GM15510 (cell line): ENCODE measurements at regions not wholly inside any gene's neighbourhood (a gene's known extent, or its start where the extent isn't known, plus 50 kb on each side); places are given as distances from the start of the nearest gene placed in this dataset.

Experiments
- POLR2A ChIP-seq: IDR thresholded peaks from 3 replicates; pipeline ENCODE4 v1.6.1; 2011; ENCODE audit warnings: borderline replicate concordance; ENCODE audit not compliant: insufficient read length; ENCODE audit errors: extremely low read depth

DNA sequence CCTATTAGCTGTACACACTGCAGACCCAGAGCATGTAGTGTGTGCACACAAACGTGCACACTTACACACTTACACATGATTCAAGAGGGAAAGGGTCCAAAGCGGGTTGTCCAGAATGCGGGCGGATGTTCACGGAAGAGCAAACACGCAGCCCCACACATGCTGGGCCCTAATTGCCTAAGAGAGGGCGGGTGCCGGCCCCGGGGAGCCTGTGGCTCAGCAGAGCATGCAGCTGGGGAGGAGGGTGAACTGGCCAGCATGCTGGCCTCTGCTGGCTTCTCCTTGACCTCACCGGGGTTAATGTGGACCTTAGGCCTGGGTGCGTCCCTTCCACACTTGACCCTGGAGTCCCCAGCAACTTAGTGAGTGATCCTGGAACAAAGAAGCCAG lies 816.3 kb downstream of the BRD1 start:
- no peak for TF ChIP-seq POLR2A

DNA sequence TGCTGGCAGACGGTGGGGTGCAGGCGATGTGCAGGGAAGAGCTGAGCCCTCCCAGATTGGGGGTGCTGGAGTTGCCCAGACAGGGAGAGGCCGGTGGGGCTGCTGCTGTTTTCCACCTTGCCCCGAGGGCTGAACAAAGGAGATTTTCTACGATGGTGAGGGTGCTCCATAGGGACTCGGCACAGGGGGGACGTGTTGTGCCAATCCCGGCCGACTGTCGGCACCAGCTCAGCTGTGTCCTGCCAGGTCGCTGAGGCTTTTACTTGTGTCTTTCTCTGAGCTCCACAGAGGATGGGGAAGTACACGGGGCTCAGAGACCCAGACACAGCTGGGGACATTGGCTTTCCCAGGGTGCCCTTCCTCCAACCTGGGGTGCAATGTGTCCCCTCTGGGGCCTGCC lies 816.8 kb downstream of the BRD1 start:
- TF ChIP-seq POLR2A: no peak

DNA sequence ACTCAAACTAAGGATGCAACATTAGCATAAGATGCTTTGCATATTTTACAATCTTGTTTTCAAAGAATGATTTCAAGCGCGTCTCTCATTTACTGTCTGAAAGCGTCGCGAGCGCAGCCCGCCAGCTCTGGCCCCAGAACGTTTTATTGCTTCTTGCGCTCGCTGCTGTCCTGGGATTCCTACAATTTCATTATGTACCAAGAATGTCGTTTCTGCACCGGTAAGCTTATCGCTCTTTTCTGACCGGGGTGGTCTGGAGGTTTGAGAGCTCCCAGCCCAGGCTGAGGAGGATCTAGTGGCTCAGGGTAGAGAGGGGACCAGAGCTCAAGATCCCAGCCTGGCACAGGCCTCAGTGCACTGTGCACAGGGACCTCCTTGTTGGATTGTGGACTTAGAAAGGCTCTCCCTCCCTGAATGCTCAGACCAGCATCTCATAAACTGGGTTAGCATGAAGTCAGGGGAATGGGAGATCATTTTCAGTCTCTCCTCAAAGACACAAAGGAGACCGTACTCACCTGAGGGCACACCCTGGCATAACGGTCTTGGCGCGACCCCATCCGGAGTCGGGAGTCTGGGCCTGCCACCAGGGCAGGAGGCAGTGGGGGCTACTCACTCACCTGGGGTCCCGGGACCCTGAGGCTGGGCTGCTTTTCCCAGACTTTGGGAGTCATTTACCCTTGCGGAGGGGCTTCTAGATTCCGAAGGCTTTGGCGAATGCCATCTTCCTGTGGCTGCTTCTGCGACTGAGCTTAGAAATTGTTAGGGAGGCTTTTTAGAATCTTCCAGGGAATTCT lies 817.4 kb downstream of the BRD1 start:
- no peak for TF ChIP-seq POLR2A

DNA sequence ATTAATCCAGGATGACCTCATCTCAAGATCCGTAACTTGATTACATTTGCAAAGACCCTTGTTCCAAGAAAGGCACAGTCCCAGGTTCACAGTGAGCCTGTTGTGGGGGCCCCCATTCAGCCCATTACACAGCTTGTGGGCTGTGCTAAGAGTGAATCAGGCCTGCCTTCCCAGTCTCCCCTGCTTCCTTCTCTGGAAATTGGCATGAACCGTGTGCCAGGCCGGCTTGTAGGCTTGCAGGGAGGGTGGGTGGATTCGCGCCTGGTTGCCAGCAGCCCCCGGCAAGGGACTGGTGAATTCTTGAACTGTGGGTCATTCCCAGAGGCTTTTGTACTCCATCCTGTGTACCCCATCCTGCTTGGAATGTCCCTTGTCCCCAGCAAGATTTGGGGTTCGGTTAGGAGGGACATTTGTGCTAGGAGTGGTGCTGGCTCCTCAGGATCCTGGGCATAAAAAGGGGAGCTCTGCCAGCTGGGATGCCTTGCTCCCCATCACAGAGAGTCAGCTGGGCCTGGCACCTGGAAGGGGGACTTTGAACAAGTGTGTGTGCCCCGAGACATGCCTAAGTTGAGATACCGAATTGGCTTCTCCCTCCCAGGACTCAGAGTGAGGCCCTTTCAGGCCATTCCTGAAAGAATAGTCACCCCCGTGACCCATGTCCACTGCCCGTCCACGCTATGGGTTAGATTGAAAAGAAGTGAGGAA lies 818.2 kb downstream of the BRD1 start:
- TF ChIP-seq POLR2A: no peak

DNA sequence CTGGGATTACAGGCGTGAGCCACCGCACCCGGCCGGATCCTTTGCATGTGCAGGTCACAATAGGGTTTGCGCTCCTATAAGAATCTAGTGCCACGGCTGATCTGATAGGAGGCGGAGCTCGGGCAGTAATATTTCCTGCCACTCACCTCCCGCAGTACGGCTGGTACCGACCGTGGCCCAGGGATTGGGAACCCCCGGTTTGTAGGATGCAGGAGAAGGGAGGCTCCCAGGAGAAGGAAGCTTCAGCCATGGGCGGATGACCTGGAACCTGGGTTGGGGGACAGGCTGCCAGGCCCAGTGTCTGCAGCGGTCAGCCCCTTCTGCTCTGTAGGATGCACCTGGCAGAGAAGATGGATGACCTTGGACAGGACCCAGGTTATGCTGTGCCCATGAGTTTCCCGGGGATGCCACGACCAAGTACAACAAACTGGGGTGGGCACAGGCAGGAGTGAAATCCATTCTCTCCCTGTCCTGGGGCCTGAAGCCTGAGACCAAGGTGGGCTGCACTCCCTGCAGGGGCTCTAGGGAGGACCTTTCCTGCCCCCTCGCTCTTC lies 818.9 kb downstream of the BRD1 start:
- no peak for TF ChIP-seq POLR2A

DNA sequence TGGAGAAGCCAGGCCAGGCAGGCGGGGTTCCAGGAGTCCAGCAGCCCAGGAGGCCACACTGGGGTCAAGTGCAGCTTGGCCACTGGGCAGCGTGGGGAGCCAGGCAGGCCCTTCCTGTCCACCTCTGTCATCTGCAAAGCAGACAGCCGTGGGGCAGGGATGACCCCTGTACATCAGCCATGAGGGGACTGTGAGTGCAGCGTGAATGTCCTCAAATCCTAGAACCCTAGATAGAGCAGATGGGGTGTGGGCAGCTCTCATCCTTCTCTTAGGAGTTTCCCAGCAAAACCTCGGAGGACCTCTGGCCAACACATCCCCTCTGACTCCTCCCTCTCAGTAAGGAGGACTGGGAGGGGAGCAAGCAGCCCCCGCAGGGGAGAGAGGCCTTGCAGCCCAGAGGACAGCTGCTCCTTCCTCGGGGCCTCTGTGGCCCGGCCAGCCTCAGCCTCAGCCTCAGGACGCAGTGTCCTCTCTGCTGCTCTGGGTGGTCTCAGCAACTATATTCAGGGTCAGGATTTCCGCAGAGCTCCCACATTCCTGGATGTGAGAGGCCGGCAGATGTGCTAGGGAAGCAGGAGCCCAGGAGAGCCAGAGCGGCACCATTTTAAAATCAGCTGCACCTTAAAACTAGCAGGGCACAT lies 820.5 kb downstream of the BRD1 start:
- no peak for TF ChIP-seq POLR2A

DNA sequence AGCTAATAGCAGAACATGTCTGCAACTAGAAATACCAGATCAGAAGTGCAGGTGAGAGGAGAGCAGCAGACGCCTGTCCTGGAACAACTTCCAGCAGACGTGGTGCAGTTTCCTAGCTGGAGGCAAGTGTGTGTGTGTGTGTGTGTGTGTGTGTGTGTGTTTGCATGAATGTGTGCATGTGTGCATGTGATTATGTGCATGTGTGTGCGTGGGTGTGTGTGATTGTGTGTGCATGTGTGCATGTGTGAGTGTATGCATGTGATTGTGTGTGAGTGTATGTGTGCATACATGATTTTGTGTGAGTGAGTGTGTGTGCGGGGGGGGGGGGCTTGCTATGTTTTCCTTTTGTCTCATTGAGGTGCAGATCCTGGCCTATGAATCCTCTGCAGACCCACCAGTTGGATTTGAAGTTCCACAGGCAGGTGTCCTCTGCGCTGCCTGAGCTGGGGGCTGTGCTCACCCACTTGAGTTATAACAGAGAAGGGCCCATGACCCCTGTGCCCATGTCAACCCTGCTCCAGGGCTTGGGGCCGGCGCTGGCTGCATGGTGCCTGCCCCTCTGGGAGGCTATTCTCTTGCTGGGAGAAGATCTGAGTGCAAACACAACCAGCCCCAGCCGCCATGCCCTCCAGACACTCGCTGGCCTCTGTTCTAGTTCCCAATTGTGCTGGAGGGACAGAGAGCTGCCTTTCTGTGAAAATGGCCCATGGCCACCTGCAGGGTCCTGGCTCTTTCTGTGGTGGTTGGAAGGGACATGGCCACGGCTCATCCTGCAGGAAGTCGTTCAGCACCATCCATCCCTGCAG lies 821.3 kb downstream of the BRD1 start:
- TF ChIP-seq POLR2A: no peak

DNA sequence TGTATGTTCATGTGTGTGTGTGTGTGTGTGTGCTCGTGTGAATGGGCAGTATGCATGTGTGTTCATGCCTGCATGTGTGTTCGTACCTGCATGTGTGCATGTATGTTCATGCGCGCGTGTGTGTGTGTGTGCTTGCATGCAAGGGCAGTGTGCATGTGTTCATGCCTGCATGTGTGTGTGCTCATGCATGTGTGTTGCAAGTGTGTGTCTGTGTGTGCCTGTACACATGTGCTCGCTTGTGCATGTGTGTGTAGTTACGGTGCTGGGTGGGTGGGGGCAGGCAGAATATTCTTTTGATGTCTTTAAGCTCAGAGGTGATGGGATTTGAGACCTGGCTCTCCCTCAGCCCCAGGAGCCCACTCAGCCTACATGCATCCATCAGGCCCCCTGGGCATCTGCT lies 822.1 kb downstream of the BRD1 start:
- TF ChIP-seq POLR2A: no peak

DNA sequence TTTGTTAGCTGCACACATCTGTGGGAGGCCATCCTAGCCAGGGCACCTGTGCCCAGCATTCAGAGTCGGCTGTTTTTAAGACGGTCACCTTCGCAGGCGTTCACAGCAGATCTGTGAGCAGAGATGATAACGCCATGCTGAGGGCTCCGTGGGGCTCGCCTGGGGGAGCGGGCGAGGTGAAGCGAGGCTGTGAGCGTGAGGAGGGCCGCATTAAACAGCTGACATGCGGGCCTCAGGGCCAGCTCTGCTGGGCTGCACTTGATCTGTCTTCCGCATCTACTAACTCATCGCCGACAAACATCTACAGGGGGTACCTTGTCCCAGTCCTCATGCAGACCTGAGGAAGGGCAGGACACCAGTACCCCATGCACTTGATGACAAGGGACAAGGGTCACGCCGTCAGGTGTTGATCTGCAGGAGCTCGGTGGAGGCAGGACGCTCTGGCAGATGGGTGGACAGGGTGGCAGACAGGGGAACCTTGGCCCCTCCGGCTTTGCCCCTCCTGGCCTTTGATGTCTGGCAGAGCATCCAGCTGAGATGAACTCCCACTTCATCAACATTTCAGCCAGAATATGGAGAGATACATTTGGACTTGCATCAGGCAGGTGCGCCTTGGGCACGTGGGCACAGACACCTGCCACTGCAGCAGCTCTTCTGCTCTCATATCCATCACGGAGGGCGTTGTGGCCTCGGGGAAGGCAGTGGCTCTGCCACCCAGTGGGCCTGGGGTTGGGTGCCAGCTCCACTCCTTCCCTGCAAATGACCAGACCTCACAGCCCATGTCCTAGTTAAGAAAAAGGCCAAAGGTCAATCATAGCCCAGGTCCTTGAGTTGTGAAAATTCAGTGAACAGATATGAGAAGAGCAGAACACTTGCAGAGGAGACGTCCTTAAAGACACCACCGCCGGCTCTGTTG lies 822.9 kb downstream of the BRD1 start:
- no peak for TF ChIP-seq POLR2A

DNA sequence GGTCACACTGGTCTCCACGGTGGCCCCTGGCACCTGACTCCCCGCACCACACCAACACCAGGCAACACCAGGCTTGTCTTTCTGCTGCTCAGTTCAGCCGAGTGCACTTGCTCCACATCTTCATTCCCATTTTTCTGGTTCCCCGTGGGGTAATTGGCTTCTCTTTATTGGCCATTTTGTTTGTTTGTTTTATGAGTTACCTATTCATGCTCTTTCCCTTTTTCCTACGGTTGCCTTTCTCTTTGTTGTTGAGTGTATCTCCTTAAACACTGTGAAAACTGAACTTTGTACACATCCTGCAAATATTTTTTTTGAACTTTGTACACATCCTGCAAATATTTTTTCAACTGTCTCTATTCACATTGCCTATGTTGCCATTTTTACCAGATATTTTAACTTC lies 834.0 kb downstream of the BRD1 start:
- no peak for TF ChIP-seq POLR2A

DNA sequence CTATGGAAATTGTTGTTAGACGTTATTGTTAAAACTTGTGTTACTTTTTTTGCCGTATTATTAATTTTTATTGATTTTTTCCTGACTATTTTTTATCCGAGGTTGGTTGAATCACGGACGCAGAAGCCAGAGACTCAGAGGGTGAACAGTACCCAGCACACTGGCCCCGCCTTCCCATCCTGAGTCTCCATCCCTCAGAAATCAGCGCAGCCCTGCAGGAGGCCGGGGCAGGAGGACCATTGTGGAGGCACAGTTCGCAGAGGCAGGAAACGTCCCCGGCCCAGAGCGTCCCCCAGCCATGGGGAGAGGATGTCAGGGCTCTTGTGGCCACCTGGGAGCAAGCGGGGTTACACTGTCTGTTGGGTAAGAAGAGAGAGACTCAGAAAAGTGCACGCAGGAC lies 843.0 kb downstream of the BRD1 start:
- TF ChIP-seq POLR2A: no peak

DNA sequence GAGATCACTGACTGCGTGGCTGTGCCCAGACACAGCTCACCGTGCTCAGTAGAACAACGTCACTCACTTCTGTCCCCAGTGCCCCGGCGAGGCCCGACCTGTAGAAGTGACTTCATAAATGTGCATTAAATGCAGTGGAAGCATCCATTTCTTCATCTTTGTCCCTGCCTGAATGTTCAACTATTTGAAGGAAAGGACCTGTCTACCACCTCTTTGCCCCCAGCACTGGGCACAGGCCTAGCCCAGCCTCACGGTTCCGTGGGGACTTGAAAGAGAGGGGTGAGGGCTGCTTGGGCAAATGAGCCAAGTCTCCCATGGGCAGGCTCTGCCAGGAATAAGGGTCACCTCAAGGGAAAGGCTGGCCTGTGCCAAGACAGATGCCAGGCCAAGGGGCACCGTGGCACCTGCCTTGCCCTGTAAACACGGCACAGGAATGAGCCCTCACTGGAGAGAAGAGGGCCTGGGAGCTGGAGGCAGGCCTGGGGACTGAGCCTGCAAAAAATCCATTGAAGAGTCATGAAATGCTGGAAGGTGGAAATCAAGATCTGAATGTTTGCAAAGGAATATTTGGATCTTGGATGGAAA lies 845.3 kb downstream of the BRD1 start:
- TF ChIP-seq POLR2A: no peak

DNA sequence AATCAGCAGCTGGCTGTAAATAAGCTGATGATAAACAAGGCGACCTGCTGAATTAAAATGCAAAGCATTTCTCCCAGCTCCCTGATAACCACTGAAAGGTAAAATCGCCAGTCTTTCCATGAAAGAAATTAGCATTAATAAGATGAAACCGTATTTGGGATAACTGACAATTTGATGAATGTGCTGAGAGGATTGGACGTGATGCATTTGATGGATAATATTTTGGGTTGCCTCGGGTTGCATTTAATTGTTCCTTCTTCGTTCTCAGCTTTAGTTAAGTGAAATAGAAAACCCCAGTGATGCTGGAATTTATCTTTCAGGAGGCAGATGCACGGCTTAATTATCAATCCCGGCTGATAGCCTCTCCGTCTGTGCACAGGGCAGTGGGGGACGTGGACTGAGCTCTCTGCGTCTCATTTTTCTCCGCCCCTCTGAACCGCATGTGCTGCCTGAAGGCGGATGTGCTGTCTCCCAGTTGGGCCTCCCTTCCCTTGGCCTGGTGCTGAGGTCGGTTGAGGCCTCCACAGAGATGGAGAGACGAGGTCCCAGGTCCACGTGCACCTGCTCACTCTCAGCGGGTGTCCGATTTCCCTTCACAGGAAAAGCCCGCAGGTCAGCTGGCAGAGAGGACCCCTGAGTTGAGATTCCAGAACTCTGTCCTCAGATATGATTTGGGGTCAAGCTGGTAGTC lies 846.2 kb downstream of the BRD1 start:
- no peak for TF ChIP-seq POLR2A
